ENCODE measurements at regions not wholly inside any gene's neighbourhood (a gene's known extent, or its start where the extent isn't known, plus 50 kb on each side); places are given as distances from the start of the nearest gene placed in this dataset.

DNA sequence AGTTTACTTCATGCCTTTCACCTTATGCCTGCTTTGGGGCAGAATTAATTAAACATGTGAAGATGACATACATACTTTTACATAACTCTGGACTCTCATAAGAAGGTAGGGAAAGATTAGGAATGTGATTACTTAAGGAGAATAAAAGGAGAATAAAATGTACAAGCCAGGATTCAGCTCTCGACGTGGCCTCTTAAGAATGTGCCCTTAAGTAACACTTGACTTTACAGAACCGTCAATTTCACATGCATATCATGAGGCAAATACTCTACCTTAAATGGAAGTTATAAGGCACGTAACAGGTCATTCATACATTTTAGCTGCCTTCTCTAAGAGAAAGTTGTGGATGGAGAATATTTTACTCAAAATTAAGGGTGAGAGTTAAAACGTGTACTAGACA, 263.7 kb upstream of the LMCD1 start:
- no peak overlapping the region for H3K27ac ChIP-seq (ENCODE audit: low read depth in 1 of 2, low read length in 2 of 2)
- POLR2A ChIA-PET = no interaction called here
- intact Hi-C loops (cut with DNase I, micrococcal nuclease) = loop anchor here in 1 of 2 experiments (5.0 kb wide), 1 partner anchor 179 kb away; no protein-coding TSS in a partner anchor
- H3K4me3 Mint-ChIP-seq = no peak overlapping the region
- no peaks in the 10 kb centered on the region for H3K9me3 ChIP-seq (ENCODE audit: control insufficient read depth in 1 of 2, insufficient read depth in 1 of 2, low read length in 2 of 2)
- H3K36me3 Mint-ChIP-seq (ENCODE audit: low read depth) = no peaks in the 10 kb centered on the region
- H3K4me3 ChIP-seq (ENCODE audit: low read length) = no peak overlapping the region
- H3K27me3 Mint-ChIP-seq = peaks cover 5% of the 10 kb centered on the region
- no peak for ATAC-seq (ENCODE audit: poor library complexity)
- no peaks in the 10 kb centered on the region for H3K27me3 ChIP-seq (ENCODE audit: control insufficient read depth in 1 of 2, insufficient read depth in 2 of 2, low read length in 2 of 2)
- no peaks in the 10 kb centered on the region for H3K9me3 Mint-ChIP-seq
- no peaks in the 10 kb centered on the region for H3K4me1 Mint-ChIP-seq (ENCODE audit: low read depth)
- no peak overlapping the region for H3K27ac Mint-ChIP-seq
- CTCF ChIA-PET = no interaction called here
- no peaks in the 10 kb centered on the region for H3K4me1 ChIP-seq (ENCODE audit: insufficient read depth, low read length)
- TF ChIP-seq, protein P1, sequence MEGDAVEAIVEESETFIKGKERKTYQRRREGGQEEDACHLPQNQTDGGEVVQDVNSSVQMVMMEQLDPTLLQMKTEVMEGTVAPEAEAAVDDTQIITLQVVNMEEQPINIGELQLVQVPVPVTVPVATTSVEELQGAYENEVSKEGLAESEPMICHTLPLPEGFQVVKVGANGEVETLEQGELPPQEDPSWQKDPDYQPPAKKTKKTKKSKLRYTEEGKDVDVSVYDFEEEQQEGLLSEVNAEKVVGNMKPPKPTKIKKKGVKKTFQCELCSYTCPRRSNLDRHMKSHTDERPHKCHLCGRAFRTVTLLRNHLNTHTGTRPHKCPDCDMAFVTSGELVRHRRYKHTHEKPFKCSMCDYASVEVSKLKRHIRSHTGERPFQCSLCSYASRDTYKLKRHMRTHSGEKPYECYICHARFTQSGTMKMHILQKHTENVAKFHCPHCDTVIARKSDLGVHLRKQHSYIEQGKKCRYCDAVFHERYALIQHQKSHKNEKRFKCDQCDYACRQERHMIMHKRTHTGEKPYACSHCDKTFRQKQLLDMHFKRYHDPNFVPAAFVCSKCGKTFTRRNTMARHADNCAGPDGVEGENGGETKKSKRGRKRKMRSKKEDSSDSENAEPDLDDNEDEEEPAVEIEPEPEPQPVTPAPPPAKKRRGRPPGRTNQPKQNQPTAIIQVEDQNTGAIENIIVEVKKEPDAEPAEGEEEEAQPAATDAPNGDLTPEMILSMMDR (IDR thresholded peaks at IDR 0.05) = no peak
- H3K36me3 ChIP-seq (ENCODE audit: insufficient read depth, low read length) = no peaks in the 10 kb centered on the region
- DNase-seq = no peak

DNA sequence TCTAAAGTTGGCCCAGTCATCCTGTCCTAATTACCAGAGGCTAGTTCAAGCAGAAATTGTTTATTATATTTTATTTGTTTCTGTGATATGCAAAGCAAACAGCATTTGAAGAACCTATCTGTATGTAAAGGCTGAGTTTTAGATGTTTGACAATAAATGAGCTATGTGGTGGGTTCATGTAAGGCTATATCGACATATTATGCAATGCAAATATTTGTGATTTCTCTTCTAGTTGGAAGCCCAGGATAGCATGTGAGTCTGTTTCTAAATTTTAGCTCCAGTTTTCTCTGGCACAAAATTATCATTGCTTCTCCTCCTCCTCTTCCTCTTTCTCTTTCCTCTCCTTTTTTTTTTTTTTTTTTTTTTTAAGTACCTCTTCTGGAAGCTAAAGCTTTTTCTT, 263.2 kb upstream of the LMCD1 start:
- ChIA-PET POLR2A (no interaction called here), CTCF (interaction anchor here (0.6 kb wide), 1 partner anchor 12 kb away, joined by 4 read pairs; no protein-coding TSS in a partner anchor)
- H3K27me3 ChIP-seq (ENCODE audit: control insufficient read depth in 1 of 2, insufficient read depth in 2 of 2, low read length in 2 of 2) = no peaks in the 10 kb centered on the region
- H3K4me3 Mint-ChIP-seq = no peak overlapping the region
- no peak for ATAC-seq (ENCODE audit: poor library complexity)
- H3K27me3 Mint-ChIP-seq = peaks cover 5% of the 10 kb centered on the region
- H3K4me1 Mint-ChIP-seq (ENCODE audit: low read depth) = no peaks in the 10 kb centered on the region
- no peak overlapping the region for H3K27ac Mint-ChIP-seq
- H3K36me3 Mint-ChIP-seq (ENCODE audit: low read depth) = no peaks in the 10 kb centered on the region
- H3K4me3 ChIP-seq (ENCODE audit: low read length) = no peak overlapping the region
- TF ChIP-seq, protein P1 (IDR thresholded peaks at IDR 0.05) = no peak
- H3K9me3 Mint-ChIP-seq = no peaks in the 10 kb centered on the region
- H3K9me3 ChIP-seq (ENCODE audit: control insufficient read depth in 1 of 2, insufficient read depth in 1 of 2, low read length in 2 of 2) = peaks cover 0 to 5% of the 10 kb centered on the region in 2 experiments
- intact Hi-C loops (cut with DNase I, micrococcal nuclease) = loop anchor here in 1 of 2 experiments (5.0 kb wide), 1 partner anchor 179 kb away; no protein-coding TSS in a partner anchor
- DNase-seq = no peak
- no peaks in the 10 kb centered on the region for H3K4me1 ChIP-seq (ENCODE audit: insufficient read depth, low read length)
- no peaks in the 10 kb centered on the region for H3K36me3 ChIP-seq (ENCODE audit: insufficient read depth, low read length)
- H3K27ac ChIP-seq (ENCODE audit: low read depth in 1 of 2, low read length in 2 of 2) = no peak overlapping the region

DNA sequence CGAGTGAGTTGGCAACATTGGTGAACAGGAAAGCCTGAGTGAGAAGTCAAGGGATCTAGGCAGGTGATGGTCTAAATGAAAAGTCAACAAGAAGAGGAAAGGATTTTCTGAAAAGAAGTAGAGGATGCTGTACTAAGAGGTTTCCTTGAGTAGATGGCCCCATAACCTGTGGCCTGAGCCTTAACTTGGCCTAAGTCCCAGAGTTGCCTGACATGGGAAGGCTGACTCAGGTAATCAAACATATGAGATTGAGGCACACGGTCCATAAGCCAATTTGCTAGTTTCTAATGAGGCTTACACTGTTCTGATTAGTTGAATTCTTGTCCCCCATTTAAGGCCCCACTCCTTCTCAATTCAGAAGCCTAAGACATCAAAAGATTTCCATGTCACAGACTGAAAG, 262.5 kb upstream of the LMCD1 start:
- ATAC-seq (ENCODE audit: poor library complexity) (no peak), DNase-seq (no peak)
- Mint-ChIP-seq H3K27ac (no peak overlapping the region), H3K4me3 (no peak overlapping the region), H3K9me3 (no peaks in the 10 kb centered on the region), H3K36me3 (ENCODE audit: low read depth) (no peaks in the 10 kb centered on the region), H3K27me3 (peaks cover 5% of the 10 kb centered on the region), H3K4me1 (ENCODE audit: low read depth) (no peaks in the 10 kb centered on the region)
- H3K4me3 ChIP-seq (ENCODE audit: low read length) = no peak overlapping the region
- POLR2A ChIA-PET = no interaction called here
- TF ChIP-seq, protein P1 (IDR thresholded peaks at IDR 0.05) = no peak
- CTCF ChIA-PET = interaction anchor here (0.6 to 1.2 kb wide), 3 partner anchors 13 to 706 kb away, joined by 3 to 4 read pairs (median 3); no protein-coding TSS in a partner anchor
- H3K4me1 ChIP-seq (ENCODE audit: insufficient read depth, low read length) = no peaks in the 10 kb centered on the region
- H3K27me3 ChIP-seq (ENCODE audit: control insufficient read depth in 1 of 2, insufficient read depth in 2 of 2, low read length in 2 of 2) = no peaks in the 10 kb centered on the region
- intact Hi-C loops (cut with DNase I, micrococcal nuclease) = loop anchor here in 1 of 2 experiments (5.0 kb wide), 1 partner anchor 178 kb away; no protein-coding TSS in a partner anchor
- H3K27ac ChIP-seq (ENCODE audit: low read depth in 1 of 2, low read length in 2 of 2) = no peak overlapping the region
- no peaks in the 10 kb centered on the region for H3K36me3 ChIP-seq (ENCODE audit: insufficient read depth, low read length)
- H3K9me3 ChIP-seq (ENCODE audit: control insufficient read depth in 1 of 2, insufficient read depth in 1 of 2, low read length in 2 of 2) = peaks cover 0 to 6% of the 10 kb centered on the region in 2 experiments

All from CD4-positive, alpha-beta T cell (primary cell).